DND-41 (cell line): ENCODE measurements at regions not wholly inside any gene's neighbourhood (a gene's known extent, or its start where the extent isn't known, plus 50 kb on each side); places are given as distances from the start of the nearest gene placed in this dataset.
"Not testable (repeated sequence)": the region's sequence is repeated elsewhere in the genome, so short reads cannot be mapped to it uniquely, and the experiment has no call there.

Experiments
- EZH2 ChIP-seq: IDR thresholded peaks from 3 replicates; pipeline ENCODE4 v1.6.1; 2012; ENCODE audit warnings: borderline replicate concordance, low read depth, mild to moderate bottlenecking, moderate library complexity, low read length, inconsistent platforms; ENCODE audit not compliant: severe bottlenecking
- TF ChIP-seq, protein P1 (sequence below): IDR thresholded peaks from 2 replicates; pipeline ENCODE4 v1.5.1; 2012; ENCODE audit warnings: borderline replicate concordance, low read length, moderate library complexity, mild to moderate bottlenecking; ENCODE audit not compliant: poor library complexity, severe bottlenecking; ENCODE audit errors: extremely low read depth

DNA sequence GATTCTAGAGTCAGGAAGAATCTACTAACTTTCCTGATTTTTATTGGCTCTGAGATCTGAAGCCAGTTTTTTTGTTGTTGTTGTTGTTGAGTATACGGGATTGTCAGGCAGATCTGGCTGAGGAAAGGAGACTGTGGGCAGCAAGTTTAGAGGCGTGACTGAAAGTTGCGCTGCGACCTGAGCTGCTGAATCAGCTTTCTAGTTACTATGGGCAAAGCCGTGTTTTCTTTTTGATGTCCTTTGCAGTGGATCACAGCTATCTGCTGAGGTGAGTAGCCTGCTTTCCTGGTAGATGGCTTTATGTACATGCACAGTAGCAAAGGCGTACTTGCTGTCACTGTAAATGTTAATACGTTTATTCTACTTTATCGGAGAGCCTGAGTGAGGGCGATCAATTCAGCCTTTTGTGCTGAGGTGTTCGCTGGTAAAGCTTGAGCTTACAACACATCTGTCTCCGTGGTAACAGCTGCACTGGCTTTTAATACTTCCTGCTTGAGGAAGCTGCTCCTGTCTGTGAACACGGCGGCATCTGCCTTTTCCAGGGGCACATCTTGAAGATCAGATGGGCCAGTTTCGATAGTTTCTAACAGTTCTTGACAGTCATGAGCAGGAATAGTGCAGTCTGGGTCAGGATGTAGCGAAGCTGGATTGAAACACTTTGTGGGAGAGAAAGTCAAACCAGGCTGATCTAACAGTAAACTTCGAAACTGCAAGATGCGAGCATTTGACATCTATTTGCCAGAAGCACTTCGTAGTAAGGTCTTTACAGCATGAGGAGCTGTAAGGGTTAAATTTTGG, 118.9 kb downstream of the UNC93B1 start:
- TF ChIP-seq, protein P1, sequence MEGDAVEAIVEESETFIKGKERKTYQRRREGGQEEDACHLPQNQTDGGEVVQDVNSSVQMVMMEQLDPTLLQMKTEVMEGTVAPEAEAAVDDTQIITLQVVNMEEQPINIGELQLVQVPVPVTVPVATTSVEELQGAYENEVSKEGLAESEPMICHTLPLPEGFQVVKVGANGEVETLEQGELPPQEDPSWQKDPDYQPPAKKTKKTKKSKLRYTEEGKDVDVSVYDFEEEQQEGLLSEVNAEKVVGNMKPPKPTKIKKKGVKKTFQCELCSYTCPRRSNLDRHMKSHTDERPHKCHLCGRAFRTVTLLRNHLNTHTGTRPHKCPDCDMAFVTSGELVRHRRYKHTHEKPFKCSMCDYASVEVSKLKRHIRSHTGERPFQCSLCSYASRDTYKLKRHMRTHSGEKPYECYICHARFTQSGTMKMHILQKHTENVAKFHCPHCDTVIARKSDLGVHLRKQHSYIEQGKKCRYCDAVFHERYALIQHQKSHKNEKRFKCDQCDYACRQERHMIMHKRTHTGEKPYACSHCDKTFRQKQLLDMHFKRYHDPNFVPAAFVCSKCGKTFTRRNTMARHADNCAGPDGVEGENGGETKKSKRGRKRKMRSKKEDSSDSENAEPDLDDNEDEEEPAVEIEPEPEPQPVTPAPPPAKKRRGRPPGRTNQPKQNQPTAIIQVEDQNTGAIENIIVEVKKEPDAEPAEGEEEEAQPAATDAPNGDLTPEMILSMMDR, result not testable (repeated sequence)
- TF ChIP-seq EZH2, result not testable (repeated sequence)
